T47D (cell line): ENCODE measurements at regions not wholly inside any gene's neighbourhood (a gene's known extent, or its start where the extent isn't known, plus 50 kb on each side); places are given as distances from the start of the nearest gene placed in this dataset.
"Not testable (repeated sequence)": the region's sequence is repeated elsewhere in the genome, so short reads cannot be mapped to it uniquely, and the experiment has no call there.

Experiments used
- DNase-seq, 2 experiments: peaks; one replicate each; pipeline versions ENCODE4 v3.0.0 to v3.0.0-alpha.2; 2011 to 2012; ENCODE audit warnings: low read depth in 1 of 2, low spot score in 1 of 2
- in situ Hi-C: cut with HindIII; loops from 2 replicates; pipeline ENCODE4 v1.10.0; 2016; ENCODE audit warnings: low sequenced_read_pairs, low pct_unique_long_range_greater_than_20kb

DNA sequence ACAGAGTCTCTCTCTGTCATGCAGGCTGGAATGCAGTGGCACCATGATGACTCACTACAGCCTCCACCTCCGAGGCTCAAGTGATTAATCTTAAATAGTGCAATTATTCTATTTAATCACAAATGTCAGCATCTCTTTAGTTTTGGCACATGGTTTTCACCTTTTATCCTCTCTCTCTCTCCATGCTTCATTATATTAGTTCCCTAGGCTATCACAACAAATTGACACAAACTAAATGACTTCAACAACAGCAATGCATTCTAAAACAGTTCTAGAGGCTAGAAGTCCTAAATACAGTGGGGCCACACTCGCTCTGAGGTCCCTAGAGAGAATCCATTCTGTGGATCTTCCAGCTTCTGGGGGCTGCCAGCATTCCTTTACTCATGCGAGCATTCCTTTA is 178.2 kb upstream of the ZNG1F start:
- DNase-seq, in situ Hi-C loops: not testable (repeated sequence)

- DNase-seq, in situ Hi-C loops: not testable (repeated sequence)
Measured at GRCh38 chr9:41361790-41362189, 172.7 kb upstream of the ZNG1F start.

DNA sequence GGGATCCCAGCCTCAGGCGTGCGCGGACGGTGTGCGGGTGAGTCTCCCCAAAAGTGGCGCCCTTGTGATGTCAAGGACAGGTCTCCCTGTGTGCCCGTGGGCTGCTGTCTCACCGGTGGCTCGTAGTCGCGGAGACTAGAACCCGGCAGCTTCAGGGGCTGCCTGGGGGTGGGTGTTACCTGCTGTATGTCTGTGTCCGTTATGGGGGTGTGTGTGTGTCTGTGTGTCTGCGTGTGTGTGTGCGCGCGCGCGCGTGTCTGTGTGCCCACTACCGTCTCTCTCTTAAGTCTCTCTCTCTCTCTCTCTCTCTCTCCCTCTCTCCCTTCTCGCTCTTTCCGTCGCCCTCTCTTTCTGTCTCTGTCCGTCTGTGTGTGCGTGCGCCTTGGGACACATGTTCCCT is 170.0 kb upstream of the ZNG1F start:
- DNase-seq, result peak in 1 of 2 experiments; percentile 24
- in situ Hi-C loops, result not testable (repeated sequence)

GRCh38 chr9:41358682-41359081 is 169.6 kb upstream of the ZNG1F start:
- DNase-seq, result peak in 1 of 2 experiments; percentile 68
- in situ Hi-C loops, result not testable (repeated sequence)

GRCh38 chr9:41357918-41358404 is 168.8 kb upstream of the ZNG1F start:
- in situ Hi-C loops, result not testable (repeated sequence)

GRCh38 chr9:41357350-41357748 is 168.2 kb upstream of the ZNG1F start:
- DNase-seq, in situ Hi-C loops: not testable (repeated sequence)

More at GRCh38 chr9:41357918-41358404, 168.8 kb upstream of the ZNG1F start:
- DNase-seq, result not testable (repeated sequence)

- in situ Hi-C loops, result not testable (repeated sequence)
- peak in 1 of 2 experiments; percentile 69 for DNase-seq
Measured at GRCh38 chr9:41356588-41357349, 167.7 kb upstream of the ZNG1F start.

DNA sequence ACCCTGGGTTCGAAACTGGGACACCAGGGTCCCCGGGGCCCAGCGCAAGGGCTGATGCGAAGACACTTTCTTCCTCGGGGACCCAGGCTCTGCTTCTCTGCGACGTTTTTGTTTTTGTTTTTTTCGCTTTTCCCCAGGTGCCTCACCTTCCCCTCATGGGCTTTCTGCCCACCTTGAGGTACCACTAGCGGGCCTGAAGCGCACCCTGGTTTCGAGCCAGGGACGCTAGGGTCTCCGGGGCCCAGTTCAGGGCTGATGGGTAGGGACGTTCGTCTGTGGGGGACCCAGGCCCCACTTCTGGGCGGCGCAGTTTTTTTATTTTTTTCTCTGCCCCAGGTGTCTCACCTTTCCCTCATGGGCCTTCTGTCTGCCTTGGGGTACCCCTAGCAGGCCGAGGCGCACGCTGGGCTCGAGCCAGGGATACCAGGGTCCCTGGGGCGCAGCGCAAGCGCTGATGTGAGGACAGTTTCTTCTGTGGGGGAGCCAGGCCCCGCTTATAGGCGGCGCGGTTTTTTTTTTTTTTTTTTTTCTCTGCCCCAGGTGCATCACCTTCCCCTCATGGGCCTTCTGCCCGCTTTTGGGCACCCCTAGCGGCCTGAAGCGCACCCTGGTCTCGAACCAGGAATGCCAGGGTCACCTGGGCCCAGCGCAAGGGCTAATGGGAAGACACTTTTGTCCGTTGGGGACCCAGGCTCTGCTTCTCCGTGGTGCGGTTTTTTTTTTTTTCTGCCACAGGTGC is 166.8 kb upstream of the ZNG1F start:
- DNase-seq, in situ Hi-C loops: not testable (repeated sequence)

GRCh38 chr9:41354978-41355377 is 165.9 kb upstream of the ZNG1F start:
- DNase-seq, in situ Hi-C loops: not testable (repeated sequence)

GRCh38 chr9:41354060-41354934 is 165.2 kb upstream of the ZNG1F start:
- in situ Hi-C loops, DNase-seq: not testable (repeated sequence)

- in situ Hi-C loops, result not testable (repeated sequence)
Measured at GRCh38 chr9:41353026-41353425, 163.9 kb upstream of the ZNG1F start.

GRCh38 chr9:41352390-41352789 is 163.3 kb upstream of the ZNG1F start:
- DNase-seq, in situ Hi-C loops: not testable (repeated sequence)

More at GRCh38 chr9:41353026-41353425, 163.9 kb upstream of the ZNG1F start:
- DNase-seq, result not testable (repeated sequence)

- DNase-seq, in situ Hi-C loops: not testable (repeated sequence)
Measured at GRCh38 chr9:41347893-41348292, 158.8 kb upstream of the ZNG1F start.

- in situ Hi-C loops, DNase-seq: not testable (repeated sequence)
Measured at GRCh38 chr9:41332562-41332961, 143.4 kb upstream of the ZNG1F start.

- in situ Hi-C loops, DNase-seq: not testable (repeated sequence)
Measured at GRCh38 chr9:41321277-41321676, 132.2 kb upstream of the ZNG1F start.

DNA sequence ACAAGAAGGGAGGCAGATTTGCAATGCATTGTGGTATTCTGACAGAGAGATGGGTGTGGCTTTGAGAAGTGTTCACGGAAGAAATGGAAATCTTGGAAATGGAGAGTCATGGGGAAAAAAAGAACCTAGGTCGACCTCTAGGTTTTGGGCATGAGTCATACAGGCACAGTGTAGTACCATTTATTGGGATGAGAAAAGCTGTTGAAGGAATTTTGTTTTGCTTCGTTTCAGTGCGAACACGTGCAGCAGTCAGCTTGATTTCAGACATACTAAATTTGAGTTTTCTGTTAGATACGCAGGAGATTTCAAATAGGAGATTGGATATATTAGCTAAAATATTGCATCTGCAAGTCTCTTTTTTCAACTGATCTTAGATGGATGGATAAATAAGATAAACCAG is 119.8 kb upstream of the ZNG1F start:
- DNase-seq, result not testable (repeated sequence)

DNA sequence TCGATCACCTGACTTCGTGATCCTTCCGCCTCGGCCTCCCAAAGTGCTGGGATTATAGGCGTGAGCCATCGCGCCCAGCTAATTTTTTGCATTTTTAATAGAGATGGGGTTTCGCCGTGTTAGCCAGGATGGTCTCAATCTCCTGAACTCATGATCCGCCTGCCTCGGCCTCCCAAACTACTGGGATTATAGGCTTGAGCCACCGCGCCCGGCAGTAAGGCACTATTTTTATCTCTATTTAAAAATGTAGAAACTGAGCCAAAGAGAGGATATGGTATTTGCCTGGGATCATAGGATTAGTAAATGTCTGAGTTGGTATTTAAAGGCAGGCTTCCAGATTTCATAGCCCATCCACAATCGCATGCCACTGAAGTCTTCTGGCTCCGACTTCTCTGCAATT is 96.6 kb upstream of the ZNG1F start:
- in situ Hi-C loops, DNase-seq: not testable (repeated sequence)

More for the DNA sequence above, 119.8 kb upstream of the ZNG1F start:
- in situ Hi-C loops, result not testable (repeated sequence)
